Loucy (cell line): ENCODE measurements at regions not wholly inside any gene's neighbourhood (a gene's known extent, or its start where the extent isn't known, plus 50 kb on each side); places are given as distances from the start of the nearest gene placed in this dataset.

Experiments used
- H2AFZ ChIP-seq: fragments of 200-600 bp; sonication (generic); 2 replicates; pipeline ENCODE4 v1.6.0; 2016; ENCODE audit warnings: antibody characterized with exemption, mild to moderate bottlenecking, low read length, moderate library complexity
- H3F3A ChIP-seq: fragments of 200-600 bp; 2 replicates; pipeline ENCODE4 v1.6.0; 2016; ENCODE audit warnings: antibody characterized with exemption, low read depth, mild to moderate bottlenecking
- H3K27me3 ChIP-seq: fragments of 200-600 bp; sonication (generic); 2 replicates; pipeline ENCODE4 v1.6.1; 2014; ENCODE audit warnings: low read length, mild to moderate bottlenecking; ENCODE audit not compliant: insufficient read depth, poor library complexity, severe bottlenecking
- H3K36me3 ChIP-seq: fragments of 200-600 bp; sonication (generic); 2 replicates; pipeline ENCODE4 v1.6.1; 2016; ENCODE audit warnings: low read length; ENCODE audit not compliant: insufficient read depth
- H3K4me1 ChIP-seq: fragments of 200-600 bp; sonication (generic); 2 replicates; pipeline ENCODE4 v1.5.1; 2014; ENCODE audit warnings: low read length, mild to moderate bottlenecking; ENCODE audit not compliant: insufficient read depth, poor library complexity, severe bottlenecking
- H3K4me2 ChIP-seq: fragments of 200-600 bp; sonication (generic); 2 replicates; pipeline ENCODE4 v1.6.0; 2014; ENCODE audit warnings: antibody characterized with exemption, low read length, low read depth, mild to moderate bottlenecking; ENCODE audit not compliant: poor library complexity, severe bottlenecking
- H3K4me3 ChIP-seq: fragments of 200-600 bp; sonication (generic); 2 replicates; pipeline ENCODE4 v1.5.1; 2014; ENCODE audit warnings: low read length, mild to moderate bottlenecking, mixed read lengths; ENCODE audit not compliant: poor library complexity, severe bottlenecking
- H3K79me2 ChIP-seq: fragments of 200-600 bp; sonication (generic); 2 replicates; pipeline ENCODE4 v1.6.1; 2014; ENCODE audit warnings: low read length; ENCODE audit not compliant: insufficient read depth
- H3K9ac ChIP-seq: fragments of 200-600 bp; sonication (generic); 2 replicates; pipeline ENCODE4 v1.6.0; 2014; ENCODE audit warnings: mild to moderate bottlenecking, low read depth, low read length, moderate library complexity; ENCODE audit not compliant: poor library complexity, severe bottlenecking
- H3K9me2 ChIP-seq: fragments of 200-600 bp; sonication (generic); replicated peaks from 2 replicates; pipeline ENCODE4 v1.6.1; 2016; ENCODE audit warnings: low read depth, low read length, mixed read lengths
- H3K9me3 ChIP-seq: fragments of 200-600 bp; sonication (generic); 2 replicates; pipeline ENCODE4 v1.6.1; 2014; ENCODE audit warnings: mild to moderate bottlenecking, antibody characterized with exemption, low read length, low read depth; ENCODE audit not compliant: insufficient read depth
- H4K20me1 ChIP-seq: fragments of 200-600 bp; sonication (generic); 2 replicates; pipeline ENCODE4 v1.6.0; 2014; ENCODE audit warnings: antibody characterized with exemption, low read length, mild to moderate bottlenecking; ENCODE audit not compliant: insufficient read depth, poor library complexity, severe bottlenecking
- EZH2phosphoT487 ChIP-seq: fragments of 200-600 bp; IDR thresholded peaks from 2 replicates; pipeline ENCODE4 v1.6.1; 2018; ENCODE audit warnings: antibody characterized with exemption, mild to moderate bottlenecking, moderate library complexity, borderline replicate concordance
- TF ChIP-seq, protein P1 (sequence below): fragments of 200-600 bp; sonication (generic); conservative IDR thresholded peaks from 2 replicates; pipeline ENCODE4 v1.5.1; 2014; ENCODE audit warnings: mild to moderate bottlenecking, antibody characterized with exemption, low read length

DNA sequence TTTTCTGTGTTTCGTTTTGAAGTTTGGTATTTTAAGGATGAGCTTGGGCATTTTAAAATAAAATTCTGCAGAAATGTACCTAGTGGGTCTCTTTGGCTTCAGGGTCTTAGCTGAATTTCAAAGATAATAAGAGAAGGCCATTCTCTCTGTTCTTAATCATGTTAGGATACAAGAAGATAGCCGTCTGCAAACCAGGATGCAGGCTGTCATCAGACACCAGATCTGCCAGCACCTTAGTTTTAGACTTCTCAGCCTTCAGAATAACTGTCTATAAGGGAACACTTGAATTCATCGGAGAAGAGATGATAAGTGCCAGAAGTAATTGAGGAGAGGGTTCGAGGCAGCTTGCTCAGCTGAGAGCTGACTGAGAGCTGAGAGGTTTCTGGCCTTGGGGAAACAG is 202.1 kb downstream of the REEP3 start:
- Histone ChIP-seq H3K9me3 (no peaks in the 10 kb centered on the region), H3K9ac (no peak overlapping the region), H3K4me3 (no peak overlapping the region), H3K79me2 (no peaks in the 10 kb centered on the region), H3K27me3 (no peaks in the 10 kb centered on the region), H3K36me3 (no peaks in the 10 kb centered on the region), H3K4me2 (no peak overlapping the region), H3K4me1 (no peaks in the 10 kb centered on the region), H4K20me1 (no peaks in the 10 kb centered on the region), H3F3A (no peaks in the 10 kb centered on the region), H3K9me2 (no peaks in the 10 kb centered on the region), H2AFZ (no peak overlapping the region)
- no peak for TF ChIP-seq EZH2phosphoT487
- TF ChIP-seq, protein P1, sequence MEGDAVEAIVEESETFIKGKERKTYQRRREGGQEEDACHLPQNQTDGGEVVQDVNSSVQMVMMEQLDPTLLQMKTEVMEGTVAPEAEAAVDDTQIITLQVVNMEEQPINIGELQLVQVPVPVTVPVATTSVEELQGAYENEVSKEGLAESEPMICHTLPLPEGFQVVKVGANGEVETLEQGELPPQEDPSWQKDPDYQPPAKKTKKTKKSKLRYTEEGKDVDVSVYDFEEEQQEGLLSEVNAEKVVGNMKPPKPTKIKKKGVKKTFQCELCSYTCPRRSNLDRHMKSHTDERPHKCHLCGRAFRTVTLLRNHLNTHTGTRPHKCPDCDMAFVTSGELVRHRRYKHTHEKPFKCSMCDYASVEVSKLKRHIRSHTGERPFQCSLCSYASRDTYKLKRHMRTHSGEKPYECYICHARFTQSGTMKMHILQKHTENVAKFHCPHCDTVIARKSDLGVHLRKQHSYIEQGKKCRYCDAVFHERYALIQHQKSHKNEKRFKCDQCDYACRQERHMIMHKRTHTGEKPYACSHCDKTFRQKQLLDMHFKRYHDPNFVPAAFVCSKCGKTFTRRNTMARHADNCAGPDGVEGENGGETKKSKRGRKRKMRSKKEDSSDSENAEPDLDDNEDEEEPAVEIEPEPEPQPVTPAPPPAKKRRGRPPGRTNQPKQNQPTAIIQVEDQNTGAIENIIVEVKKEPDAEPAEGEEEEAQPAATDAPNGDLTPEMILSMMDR, result no peak

- no peaks in the 10 kb centered on the region for H4K20me1 ChIP-seq
- no peaks in the 10 kb centered on the region for H3K27me3 ChIP-seq
- H3K4me2 ChIP-seq, result no peak overlapping the region
- TF ChIP-seq, protein P1, result no peak
- no peak for TF ChIP-seq EZH2phosphoT487
- no peak overlapping the region for H3K9ac ChIP-seq
- no peaks in the 10 kb centered on the region for H3F3A ChIP-seq
- H3K9me3 ChIP-seq, result no peaks in the 10 kb centered on the region
- no peak overlapping the region for H3K4me3 ChIP-seq
- no peaks in the 10 kb centered on the region for H3K4me1 ChIP-seq
- H3K9me2 ChIP-seq, result no peaks in the 10 kb centered on the region
- no peaks in the 10 kb centered on the region for H3K79me2 ChIP-seq
- no peaks in the 10 kb centered on the region for H3K36me3 ChIP-seq
- H2AFZ ChIP-seq, result no peak overlapping the region
Observed at GRCh38 chr10:63723741-63724140, 202.5 kb downstream of the REEP3 start.

DNA sequence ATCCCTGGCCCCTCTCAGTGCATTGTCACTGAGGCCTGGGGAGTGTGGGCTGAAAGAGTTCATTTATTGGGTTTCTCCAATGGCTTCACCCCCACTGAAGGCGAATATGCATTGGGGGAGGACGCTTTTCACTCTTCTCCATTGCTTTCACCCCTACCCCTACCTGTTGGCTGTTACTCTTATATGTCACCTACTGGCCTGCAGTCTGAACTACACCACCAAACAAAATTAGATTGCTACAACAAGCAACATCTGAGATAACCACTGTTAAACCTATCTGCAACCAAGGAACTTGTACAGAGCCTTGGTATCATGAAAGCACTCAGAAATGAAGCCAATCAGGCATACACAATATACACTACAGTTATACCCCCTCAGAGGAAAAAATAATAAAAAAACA is 203.7 kb downstream of the REEP3 start:
- Histone ChIP-seq H3K36me3 (no peaks in the 10 kb centered on the region), H3K27me3 (no peaks in the 10 kb centered on the region), H3K4me3 (no peak overlapping the region), H3K4me1 (no peaks in the 10 kb centered on the region), H3K9me2 (no peaks in the 10 kb centered on the region), H3F3A (no peaks in the 10 kb centered on the region), H3K9ac (no peak overlapping the region), H3K79me2 (no peaks in the 10 kb centered on the region), H2AFZ (no peak overlapping the region), H3K4me2 (no peak overlapping the region), H4K20me1 (no peaks in the 10 kb centered on the region), H3K9me3 (no peaks in the 10 kb centered on the region)
- TF ChIP-seq, protein P1, result peak; percentile 35
- no peak for TF ChIP-seq EZH2phosphoT487
